Endothelial cell of umbilical vein (primary cell): ENCODE measurements at regions not wholly inside any gene's neighbourhood (a gene's known extent, or its start where the extent isn't known, plus 50 kb on each side); places are given as distances from the start of the nearest gene placed in this dataset.

Source experiments
- BruUV-seq: library from RNA; stranded (reverse); fragments of 400-500 nt; replicated peaks from 2 replicates; lab custom pipeline; 2021; lab: Mats Ljungman, UMichigan
- CTCF ChIA-PET: fragments of 300-600, 350-600 bp; sonication (Branson Sonifier 250); formaldehyde crosslinking; loops from one replicate; lab custom pipeline; 2021; ENCODE audit warnings: antibody characterized with exemption, inconsistent platforms; lab: Charles Lee
- POLR2A ChIA-PET: fragments of 300-600, 350-600 bp; sonication (Branson Sonifier 250); formaldehyde crosslinking; loops from one replicate; lab custom pipeline; 2021; ENCODE audit warnings: antibody characterized with exemption, inconsistent platforms; lab: Charles Lee
- DNase-seq: peaks from one replicate; pipeline ENCODE4 v3.0.0-alpha.2; 2011; ENCODE audit warnings: low read depth, low spot score
- FAIRE-seq: peaks from 2 replicates; lab custom pipeline; 2011; peaks lifted over from hg19 to GRCh38; lab: Jason Lieb, UNC
- H2AFZ ChIP-seq: 2 replicates; pipeline ENCODE4 v1.6.0; 2012; ENCODE audit warnings: low read depth, low read length, control low read depth, inconsistent platforms
- H3K27ac ChIP-seq: 2 replicates; pipeline ENCODE4 v1.5.1; 2011; ENCODE audit warnings: low read depth, mild to moderate bottlenecking, control low read depth, low read length, moderate library complexity; ENCODE audit not compliant: insufficient read depth
- H3K27me3 ChIP-seq, 2 experiments: 2 replicates each; pipeline versions ENCODE4 v1.6.0 to v1.6.1; 2011; ENCODE audit warnings: low read length in 2 of 2, mixed read lengths in 1 of 2; ENCODE audit not compliant: control insufficient read depth in 2 of 2, insufficient read depth in 2 of 2
- H3K36me3 ChIP-seq, 2 experiments: 2 replicates in 1 of 2; 3 replicates in 1 of 2; pipeline ENCODE4 v1.5.1; 2011; ENCODE audit warnings: low read length in 2 of 2, mild to moderate bottlenecking in 1 of 2, moderate library complexity in 1 of 2; ENCODE audit not compliant: control insufficient read depth in 2 of 2, insufficient read depth in 2 of 2; ENCODE audit errors: extremely low read depth in 1 of 2
- H3K4me1 ChIP-seq: 3 replicates; pipeline ENCODE4 v1.5.1; 2011; ENCODE audit warnings: mild to moderate bottlenecking, low read length; ENCODE audit not compliant: control insufficient read depth, insufficient read depth; ENCODE audit errors: extremely low read depth
- H3K4me2 ChIP-seq: 2 replicates; pipeline ENCODE4 v1.6.1; 2011; ENCODE audit warnings: low read length, control low read depth, mixed read lengths; ENCODE audit not compliant: insufficient read depth
- H3K4me3 ChIP-seq, 3 experiments: fragments of 200-600 bp in 1 of 3; sonication (generic), shearing (Covaris generic) in 1 of 3; replicated peaks in 1 of 3; 2 replicates each; pipeline ENCODE4 v1.5.1; 2011 to 2016; ENCODE audit warnings: control low read depth in 3 of 3, low read length in 3 of 3, mild to moderate bottlenecking in 2 of 3, inconsistent platforms in 1 of 3, low read depth in 1 of 3, moderate library complexity in 1 of 3; ENCODE audit not compliant: insufficient read depth in 1 of 3
- H3K79me2 ChIP-seq: 2 replicates; pipeline ENCODE4 v1.6.0; 2012; ENCODE audit warnings: low read length, inconsistent platforms; ENCODE audit not compliant: control insufficient read depth, insufficient read depth
- H3K9ac ChIP-seq: replicated peaks from 2 replicates; pipeline ENCODE3; 2011; ENCODE audit warnings: low read length, control low read depth; ENCODE audit not compliant: insufficient read depth; ENCODE audit errors: extremely low read depth
- H3K9me1 ChIP-seq: replicated peaks from 3 replicates; pipeline ENCODE4 v1.6.0; 2011; ENCODE audit warnings: mild to moderate bottlenecking, low read length; ENCODE audit not compliant: control insufficient read depth, insufficient read depth; ENCODE audit errors: extremely low read depth
- H3K9me3 ChIP-seq: replicated peaks from 2 replicates; pipeline ENCODE4 v1.5.1; 2012; ENCODE audit warnings: low read length, inconsistent platforms; ENCODE audit not compliant: control insufficient read depth, insufficient read depth
- H4K20me1 ChIP-seq: replicated peaks from 2 replicates; pipeline ENCODE3; 2011; ENCODE audit warnings: mild to moderate bottlenecking, low read length; ENCODE audit not compliant: control insufficient read depth, insufficient read depth; ENCODE audit errors: extremely low read depth
- EZH2 ChIP-seq: IDR thresholded peaks from 2 replicates; pipeline ENCODE4 v1.6.1; 2012; ENCODE audit warnings: borderline replicate concordance, low read depth, mild to moderate bottlenecking, moderate library complexity, low read length, inconsistent platforms; ENCODE audit not compliant: severe bottlenecking
- GATA2 ChIP-seq: IDR thresholded peaks from 2 replicates; pipeline ENCODE4 v1.7.0; 2011; ENCODE audit warnings: low read depth, mild to moderate bottlenecking, moderate library complexity, mixed read lengths, low read length; ENCODE audit not compliant: insufficient read length, insufficient read depth
- JUN ChIP-seq: IDR thresholded peaks from 2 replicates; pipeline ENCODE4 v1.6.1; 2011; ENCODE audit warnings: borderline replicate concordance, low read depth; ENCODE audit not compliant: insufficient read length, insufficient read depth
- MYC ChIP-seq: IDR thresholded peaks from one replicate; pipeline ENCODE4 v1.6.1; 2011; ENCODE audit warnings: mild to moderate bottlenecking, low read depth, low read length
- POLR2A ChIP-seq: IDR thresholded peaks from 2 replicates; pipeline ENCODE4 v1.6.1; 2012; ENCODE audit warnings: low read depth, mild to moderate bottlenecking, control low read depth, low read length
- POLR2AphosphoS5 ChIP-seq: IDR thresholded peaks from 2 replicates; pipeline ENCODE4 v1.6.1; 2012; ENCODE audit warnings: low read depth, mild to moderate bottlenecking, control low read depth, low read length, moderate library complexity; ENCODE audit not compliant: insufficient read depth
- dilution Hi-C: fragments of 300-500 bp; cut with MboI; formaldehyde crosslinking; loops from one replicate; pipeline ENCODE4 v1.15.0; 2019; ENCODE audit warnings: low sequenced_read_pairs; ENCODE audit not compliant: extremely low pct_ligation_motif_present
- intact Hi-C: fragments of 100-400 bp; cut with micrococcal nuclease; formaldehyde crosslinking; loops from one replicate; pipeline ENCODE4 v1.10.0; 2022
- TF ChIP-seq, protein P1 (sequence below): IDR thresholded peaks from 2 replicates; pipeline ENCODE4 v1.6.1; 2011; ENCODE audit not compliant: insufficient read depth, insufficient read length
- TF ChIP-seq, protein P2 (sequence below), 2 donors: IDR thresholded peaks; 1 replicate in 1 of 2; 2 replicates in 1 of 2; pipeline ENCODE4 v1.5.1; 2011; ENCODE audit warnings: low read length in 2 of 2, mild to moderate bottlenecking in 2 of 2, moderate library complexity in 2 of 2, control low read depth in 1 of 2, inconsistent platforms in 1 of 2, low read depth in 1 of 2; ENCODE audit not compliant: insufficient read depth in 1 of 2; ENCODE audit errors: extremely low read depth in 1 of 2

DNA sequence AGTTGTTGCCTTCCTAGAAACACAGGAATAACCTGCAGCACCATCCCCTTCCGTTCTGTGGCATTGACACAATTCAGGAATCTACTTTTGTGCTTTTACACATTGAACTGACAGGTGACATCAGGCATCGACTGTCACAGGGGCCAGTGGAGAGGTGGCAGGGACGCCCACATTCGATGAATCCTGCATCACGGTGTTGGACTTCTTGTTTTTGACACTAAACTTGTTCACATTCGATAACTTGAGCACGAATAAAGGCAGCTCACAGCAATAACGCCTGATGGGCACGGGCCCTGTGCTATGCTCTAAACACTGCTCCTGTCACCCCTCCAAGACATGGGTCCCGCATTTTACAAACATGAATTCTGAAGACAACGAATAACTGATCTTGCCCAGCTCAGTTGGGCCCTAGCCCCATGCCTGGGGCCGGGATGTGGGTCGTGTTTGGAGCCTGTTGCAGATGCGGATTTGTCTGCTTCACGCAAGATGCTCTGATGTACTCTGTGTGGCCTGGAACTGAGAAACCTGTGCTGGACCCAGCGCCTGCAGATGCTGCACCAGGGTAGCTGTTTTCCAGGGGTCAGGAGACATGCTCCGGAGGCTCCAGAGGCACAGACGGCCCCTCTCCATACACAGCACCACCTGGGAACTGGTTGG is 75.7 kb downstream of the TTLL2 start:
- Histone ChIP-seq H3K9me3 (no peaks in the 10 kb centered on the region), H3K36me3 (no peaks in the 10 kb centered on the region), H4K20me1 (no peaks in the 10 kb centered on the region), H3K79me2 (no peaks in the 10 kb centered on the region), H3K4me2 (no peak overlapping the region), H3K9me1 (no peaks in the 10 kb centered on the region), H3K9ac (no peak overlapping the region), H2AFZ (no peak overlapping the region), H3K27me3 (no peaks in the 10 kb centered on the region), H3K4me3 (no peak overlapping the region), H3K4me1 (no peaks in the 10 kb centered on the region), H3K27ac (no peak overlapping the region)
- CTCF ChIA-PET: no interaction called here
- dilution Hi-C loops (no loop called here), intact Hi-C loops (no loop called here)
- no TSS peak for BruUV-seq
- POLR2A ChIA-PET: no interaction called here
- DNase-seq (no peak), FAIRE-seq (no peak)
- TF ChIP-seq EZH2 (no peak), MYC (no peak), POLR2AphosphoS5 (no peak), GATA2 (no peak), JUN (no peak), POLR2A (no peak)
- TF ChIP-seq, protein P1, sequence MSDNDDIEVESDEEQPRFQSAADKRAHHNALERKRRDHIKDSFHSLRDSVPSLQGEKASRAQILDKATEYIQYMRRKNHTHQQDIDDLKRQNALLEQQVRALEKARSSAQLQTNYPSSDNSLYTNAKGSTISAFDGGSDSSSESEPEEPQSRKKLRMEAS: no peak
- TF ChIP-seq, protein P2, sequence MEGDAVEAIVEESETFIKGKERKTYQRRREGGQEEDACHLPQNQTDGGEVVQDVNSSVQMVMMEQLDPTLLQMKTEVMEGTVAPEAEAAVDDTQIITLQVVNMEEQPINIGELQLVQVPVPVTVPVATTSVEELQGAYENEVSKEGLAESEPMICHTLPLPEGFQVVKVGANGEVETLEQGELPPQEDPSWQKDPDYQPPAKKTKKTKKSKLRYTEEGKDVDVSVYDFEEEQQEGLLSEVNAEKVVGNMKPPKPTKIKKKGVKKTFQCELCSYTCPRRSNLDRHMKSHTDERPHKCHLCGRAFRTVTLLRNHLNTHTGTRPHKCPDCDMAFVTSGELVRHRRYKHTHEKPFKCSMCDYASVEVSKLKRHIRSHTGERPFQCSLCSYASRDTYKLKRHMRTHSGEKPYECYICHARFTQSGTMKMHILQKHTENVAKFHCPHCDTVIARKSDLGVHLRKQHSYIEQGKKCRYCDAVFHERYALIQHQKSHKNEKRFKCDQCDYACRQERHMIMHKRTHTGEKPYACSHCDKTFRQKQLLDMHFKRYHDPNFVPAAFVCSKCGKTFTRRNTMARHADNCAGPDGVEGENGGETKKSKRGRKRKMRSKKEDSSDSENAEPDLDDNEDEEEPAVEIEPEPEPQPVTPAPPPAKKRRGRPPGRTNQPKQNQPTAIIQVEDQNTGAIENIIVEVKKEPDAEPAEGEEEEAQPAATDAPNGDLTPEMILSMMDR (IDR thresholded peaks at IDR 0.05; ENCODE audit: extremely low read depth in 1 of 2, insufficient read depth in 1 of 2, low read depth in 1 of 2, low read length in 2 of 2): no peak
